ENCODE measurements at regions not wholly inside any gene's neighbourhood (a gene's known extent, or its start where the extent isn't known, plus 50 kb on each side); places are given as distances from the start of the nearest gene placed in this dataset.

DNA sequence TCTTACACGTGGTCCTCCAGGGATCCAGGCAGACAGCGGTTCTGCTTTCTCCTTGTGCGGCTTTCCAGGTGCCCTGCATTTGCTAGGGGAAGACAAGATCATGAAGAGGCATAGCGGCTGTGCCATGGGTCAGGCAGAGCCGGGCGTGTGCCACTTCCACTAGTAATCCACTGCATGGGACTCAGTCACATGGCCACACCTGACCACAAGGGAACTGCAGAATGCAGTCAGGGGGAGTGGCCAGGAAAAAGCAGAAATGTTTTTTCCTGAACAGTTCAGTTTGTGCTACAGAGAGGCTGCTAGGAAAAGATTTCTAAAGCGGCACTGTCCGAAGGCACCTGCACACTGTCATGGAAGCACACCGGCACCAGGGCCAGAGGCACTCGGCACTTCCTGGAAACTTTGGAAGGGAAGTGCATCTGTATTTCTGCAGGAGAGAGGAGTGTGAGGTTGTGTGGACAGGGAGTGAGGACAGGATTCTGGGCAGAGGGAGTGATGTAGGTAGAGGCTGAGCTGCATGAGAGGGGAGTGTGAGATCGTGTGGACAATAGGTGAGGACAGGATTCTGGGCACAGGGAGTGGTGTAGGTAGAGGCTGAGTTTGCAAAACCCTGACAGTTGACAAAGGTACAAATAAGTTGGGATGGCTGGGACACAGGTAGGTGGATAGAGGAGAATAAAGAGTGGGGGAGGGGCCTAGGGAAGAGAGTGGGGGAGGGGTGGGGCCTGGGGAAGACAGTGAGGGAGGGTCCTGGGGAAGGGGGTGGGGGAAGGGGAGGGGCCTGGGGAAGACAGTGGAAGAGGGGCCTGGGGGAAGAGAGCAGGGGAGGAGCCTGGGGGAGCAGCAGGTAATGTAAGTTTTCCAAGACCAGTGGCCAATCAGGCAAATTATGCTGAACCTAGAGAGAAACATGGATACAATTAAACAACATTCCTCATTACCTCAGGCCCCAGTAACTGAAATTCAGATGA is 1436.3 kb downstream of the TBC1D22A start:
- DNase-seq, result no peak

DNA sequence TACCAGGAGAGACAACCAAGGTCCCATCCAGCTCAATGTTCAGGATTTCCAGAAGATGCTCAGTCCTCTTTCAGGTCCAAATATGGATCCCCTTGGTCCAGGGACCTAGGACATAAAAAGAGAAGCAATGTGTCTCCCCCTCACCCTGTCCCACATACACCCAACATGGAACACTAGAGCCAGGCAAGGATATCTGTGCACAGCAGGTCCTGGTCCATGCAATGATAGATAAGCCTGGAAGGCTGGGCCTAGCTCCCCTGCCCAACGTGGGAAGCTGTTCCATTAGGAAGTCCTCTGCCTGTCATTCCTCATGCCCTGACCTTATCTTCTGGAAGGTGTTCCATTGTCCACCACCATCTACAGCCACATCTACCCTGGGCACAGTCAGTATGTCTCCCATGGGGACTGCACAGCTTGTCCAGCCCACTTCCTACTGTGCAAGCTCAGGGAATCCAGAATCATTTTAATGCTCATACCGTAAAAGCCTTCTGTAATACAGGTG is 1434.8 kb downstream of the TBC1D22A start:
- no peak for DNase-seq

DNA sequence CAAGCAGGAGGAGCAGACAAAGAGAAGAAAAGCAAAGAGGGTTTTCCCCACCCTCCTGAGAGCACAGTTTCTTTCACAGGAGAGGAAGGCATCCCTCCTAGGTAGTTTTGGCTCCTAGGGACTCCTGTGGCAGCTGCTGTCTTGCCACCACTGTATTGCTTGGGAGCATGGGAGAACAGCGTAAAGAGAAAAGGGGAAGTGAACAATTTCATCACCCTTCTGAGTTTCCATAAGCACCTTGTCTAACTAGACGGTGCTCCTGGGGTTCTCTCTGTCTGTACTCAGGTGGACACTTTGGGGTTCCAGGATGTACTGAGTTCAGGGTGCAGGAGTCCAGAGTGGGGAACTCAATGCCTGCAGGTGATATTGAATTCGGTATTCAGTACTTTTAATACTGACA is 1430.5 kb downstream of the TBC1D22A start:
- no peak for DNase-seq

DNA sequence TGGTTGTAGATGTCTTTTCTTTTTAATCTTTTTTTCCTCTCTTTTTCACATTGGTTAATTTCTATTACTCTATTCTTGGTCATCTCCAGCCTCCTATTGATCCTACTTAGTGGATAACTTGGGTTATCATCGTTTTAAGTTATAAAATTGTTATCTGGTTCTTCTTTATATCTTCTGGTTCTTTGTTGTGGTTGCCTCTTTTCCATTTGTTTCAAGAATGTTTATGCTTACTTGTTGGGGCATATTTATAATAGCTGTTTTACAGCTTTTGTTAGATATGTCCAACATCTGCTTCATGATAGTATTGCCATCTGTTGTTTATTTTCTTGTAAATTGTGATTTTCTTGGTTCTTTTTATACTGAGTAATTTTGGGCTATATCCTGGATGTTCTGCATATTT is 1429.6 kb downstream of the TBC1D22A start:
- no peak for DNase-seq

DNA sequence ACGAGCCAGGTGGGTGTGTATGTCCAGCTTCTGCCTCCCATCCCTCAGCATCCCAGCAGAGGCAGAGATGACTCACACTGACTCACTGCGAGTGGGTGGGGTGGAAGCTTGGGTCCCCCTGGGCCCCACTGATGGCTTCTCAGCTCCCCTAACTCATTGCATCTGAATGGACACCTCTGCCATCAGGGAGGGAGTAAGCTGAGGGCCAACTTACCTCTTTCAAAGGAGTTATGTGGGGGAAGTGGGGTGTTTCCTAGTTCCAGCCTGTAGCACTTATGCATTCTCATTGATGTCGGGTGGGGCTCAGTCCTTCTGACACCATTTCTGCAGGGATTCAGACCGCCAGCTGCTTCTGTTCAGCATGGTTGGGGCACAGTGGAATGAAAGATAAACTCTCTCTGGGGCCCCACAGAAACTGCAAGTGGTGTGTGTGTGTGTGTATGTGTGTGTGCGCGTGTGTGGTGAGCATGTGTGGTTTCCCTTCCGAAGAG is 1425.8 kb downstream of the TBC1D22A start:
- DNase-seq, result no peak

DNA sequence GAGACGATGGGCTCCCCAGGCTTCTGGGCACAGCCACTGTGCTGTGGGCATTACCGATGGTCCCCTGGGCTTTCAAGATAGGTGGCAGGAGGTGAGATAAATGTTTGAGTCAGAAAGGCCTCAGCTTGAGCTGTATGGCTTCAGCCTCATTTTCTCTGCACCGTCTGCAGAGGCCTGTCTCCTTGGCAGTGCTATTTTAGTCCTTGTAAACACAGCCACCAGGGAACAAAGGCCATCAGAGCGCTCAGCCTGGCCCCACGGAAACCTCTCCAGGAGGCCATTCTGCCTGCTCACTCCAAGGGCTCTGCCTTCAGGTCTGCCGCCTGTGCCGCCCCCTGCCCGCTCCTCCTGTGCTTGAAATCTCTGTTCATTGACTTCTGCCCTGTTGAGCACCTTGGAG is 1424.9 kb downstream of the TBC1D22A start:
- DNase-seq, result no peak

DNA sequence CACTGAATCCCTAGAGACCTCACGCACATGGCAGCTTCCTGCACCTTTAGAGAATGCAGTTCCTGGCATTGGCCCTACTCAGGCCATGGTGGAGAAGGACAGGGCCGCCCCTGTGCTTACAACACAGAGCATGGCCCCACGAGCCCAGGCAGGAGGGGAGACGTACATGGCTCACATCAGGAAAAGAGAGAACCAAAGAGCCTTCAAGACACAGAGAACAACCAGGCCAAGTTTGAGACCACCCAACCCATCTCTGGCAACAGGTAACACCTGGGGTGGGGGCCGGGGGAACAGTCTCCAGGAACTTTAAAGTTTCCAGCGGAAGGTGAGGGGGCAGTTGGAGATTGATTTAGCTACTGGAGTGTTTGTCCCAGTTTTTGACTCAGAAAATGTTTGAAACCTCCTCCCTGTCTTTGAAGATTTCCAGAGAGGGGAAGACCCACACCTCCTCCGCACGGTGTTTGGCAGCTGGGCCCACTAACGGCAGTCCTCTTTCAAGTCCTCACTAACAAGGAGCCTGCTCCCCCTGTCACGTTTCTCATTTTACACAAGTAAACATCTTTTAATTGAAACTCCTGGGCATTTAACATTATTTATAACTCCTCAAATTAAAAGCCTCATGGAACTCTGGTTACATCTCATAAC is 1423.8 kb downstream of the TBC1D22A start:
- no peak for DNase-seq

DNA sequence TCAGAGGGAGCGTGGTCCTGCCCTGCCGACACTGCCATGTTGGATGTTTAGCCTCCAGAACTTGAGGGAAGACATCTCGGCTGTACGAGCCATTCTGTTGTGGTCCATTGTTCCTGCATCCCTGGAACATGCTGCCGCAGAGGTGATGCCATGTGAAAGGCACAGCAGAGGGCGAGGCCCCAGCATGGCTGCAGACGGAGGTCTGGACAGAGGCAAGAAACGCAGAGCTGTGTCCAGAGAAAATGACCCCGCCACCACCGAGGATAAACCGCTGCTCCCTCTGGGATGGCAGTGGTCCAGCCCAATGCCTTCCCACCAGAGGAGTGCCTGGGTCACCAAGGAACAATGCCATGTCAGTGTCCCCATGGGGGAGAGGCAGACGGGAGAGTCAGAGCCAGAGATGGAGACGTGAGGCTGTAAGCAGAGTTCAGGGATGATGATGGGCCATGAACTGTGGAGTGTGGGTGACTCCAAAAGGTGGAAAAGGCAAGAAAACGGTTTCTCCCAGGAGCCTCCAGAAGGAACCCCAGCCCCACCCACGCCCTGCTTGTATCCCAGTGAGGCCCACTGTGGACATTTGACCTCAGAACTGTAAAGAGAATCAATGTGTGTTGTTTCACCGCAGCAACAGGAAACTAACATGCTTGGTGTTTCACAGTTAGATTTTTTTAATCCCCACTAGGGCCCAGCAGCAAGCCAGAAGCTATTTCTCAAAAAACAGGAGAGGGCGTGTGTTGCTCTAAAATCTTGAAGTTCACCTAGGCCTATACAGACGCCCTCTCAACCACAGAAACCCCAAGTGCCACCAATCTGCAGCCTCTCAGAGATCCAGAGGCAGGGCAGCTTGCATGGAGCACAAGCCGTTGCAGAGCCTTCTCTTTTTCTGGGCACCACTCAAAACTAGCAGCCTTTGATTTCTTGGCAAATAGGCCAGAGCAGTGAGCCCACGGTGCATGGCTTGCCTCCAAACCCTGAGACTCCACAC is 1422.9 kb downstream of the TBC1D22A start:
- no peak for DNase-seq

DNA sequence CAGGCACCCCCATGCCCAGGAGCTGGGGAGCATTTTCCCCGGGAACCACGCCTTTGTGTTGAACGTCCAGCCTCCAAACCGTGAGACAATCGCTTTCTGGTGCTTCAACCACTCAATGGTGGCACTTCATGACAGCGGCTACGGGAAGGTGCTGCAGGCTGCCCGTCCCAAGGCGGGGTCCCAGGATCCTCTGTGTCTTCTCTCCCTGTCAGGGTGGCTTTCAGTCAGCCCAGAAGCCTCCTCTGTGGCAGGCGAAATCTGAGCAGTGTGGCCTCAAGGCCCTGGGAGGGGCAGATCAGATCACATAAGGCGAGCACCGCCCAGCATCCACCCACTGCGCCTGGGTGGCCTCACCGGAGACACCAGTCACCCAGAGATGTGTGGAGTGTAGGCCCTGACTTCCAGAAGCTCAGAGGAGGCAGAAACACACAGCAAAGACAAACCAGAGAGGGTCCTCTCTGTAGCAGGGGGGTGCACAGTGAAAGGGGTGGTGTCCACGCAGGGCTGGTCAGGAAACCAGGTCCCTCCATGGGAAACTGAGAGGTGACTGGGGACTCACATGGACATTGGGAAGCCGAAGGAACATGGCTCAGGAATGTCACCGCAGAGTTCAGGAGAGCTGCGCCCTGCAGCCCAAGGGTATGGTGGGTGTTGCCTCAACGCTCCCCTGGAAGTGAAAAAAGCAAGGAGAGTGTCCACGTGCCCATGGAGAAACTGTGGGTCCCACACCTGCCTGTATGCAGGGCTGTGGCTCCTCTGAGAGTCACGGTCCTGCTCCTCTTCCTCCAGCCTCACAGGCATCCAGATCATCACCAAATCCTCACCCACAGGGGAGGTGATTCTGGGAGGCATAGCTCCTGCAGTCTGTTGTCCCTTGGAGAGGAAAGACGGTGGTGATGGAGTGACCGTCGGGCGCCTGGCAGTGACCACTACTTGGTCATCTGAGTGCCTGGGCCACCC is 1420.7 kb downstream of the TBC1D22A start:
- no peak for DNase-seq

DNA sequence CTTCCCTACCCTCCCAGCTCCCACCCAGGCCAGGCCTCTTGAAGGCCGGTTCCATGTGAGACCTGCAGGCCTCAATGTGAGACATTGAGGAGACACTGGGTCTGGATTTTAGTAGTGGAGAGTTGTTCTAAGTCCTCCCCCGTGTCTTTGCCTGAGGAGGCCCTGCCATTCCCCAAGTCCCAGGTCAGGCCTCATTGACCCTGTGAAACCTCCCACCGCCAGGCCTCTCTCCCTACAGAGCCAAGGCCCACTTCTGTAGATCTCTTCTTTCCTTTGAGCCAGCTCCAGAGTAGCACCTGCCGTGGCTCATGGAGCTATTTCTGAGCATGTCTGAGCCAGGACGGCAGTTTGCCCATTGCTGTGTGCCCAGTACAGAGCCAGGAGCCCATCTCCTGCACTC is 1419.6 kb downstream of the TBC1D22A start:
- DNase-seq, result no peak

DNA sequence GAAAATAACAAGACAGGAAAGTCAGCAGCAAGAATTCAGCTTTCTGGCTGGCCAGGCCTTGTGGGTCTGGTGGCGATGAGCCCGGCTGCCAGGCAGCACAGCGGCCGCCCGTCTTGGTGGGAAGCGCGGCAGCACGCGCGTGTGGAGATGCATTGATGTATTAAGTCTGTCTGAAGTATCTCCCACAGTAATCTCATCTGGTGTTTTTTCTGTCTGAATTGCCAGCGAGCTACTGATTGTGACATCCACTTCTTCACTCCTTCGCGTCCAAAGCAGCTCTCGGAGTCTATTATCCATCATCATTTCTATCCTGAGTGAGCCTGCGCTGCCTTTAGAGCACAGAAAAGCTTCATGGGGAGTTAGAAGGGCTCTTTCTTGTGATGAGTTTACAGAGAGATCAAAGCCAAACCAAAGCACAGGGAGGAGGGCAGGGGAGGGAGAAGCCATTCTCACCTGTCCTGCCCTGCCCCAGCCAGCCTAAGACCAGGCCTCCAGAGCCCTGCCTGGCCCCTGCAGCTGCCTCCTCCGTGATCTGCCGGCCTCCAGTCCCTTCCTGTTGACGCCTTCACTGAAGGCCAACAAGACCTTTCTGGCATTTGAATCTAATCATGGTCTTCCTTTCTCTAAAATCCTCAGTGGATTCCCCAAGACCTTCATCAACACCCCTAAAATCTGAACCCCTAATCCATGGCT is 1419.0 kb downstream of the TBC1D22A start:
- no peak for DNase-seq

DNA sequence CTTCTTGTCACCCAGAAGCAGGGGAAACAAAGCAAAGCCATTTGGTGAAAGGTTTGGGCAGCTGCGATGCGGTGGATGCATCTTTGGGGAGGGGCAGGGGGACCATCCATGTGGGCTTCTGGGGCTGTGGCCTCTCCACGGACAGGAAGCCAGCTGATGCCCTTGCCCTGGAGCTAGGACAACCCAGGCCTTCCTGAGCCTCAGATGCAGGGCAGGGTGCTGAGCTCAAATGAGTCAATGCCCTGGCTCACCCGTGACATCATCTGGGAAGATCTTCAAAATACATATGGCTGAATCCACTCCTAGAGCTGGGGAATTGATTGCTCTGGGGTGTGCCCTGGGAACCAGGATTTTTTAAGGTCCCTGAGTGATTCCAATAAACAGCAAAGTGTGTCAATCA is 1418.2 kb downstream of the TBC1D22A start:
- no peak for DNase-seq

DNA sequence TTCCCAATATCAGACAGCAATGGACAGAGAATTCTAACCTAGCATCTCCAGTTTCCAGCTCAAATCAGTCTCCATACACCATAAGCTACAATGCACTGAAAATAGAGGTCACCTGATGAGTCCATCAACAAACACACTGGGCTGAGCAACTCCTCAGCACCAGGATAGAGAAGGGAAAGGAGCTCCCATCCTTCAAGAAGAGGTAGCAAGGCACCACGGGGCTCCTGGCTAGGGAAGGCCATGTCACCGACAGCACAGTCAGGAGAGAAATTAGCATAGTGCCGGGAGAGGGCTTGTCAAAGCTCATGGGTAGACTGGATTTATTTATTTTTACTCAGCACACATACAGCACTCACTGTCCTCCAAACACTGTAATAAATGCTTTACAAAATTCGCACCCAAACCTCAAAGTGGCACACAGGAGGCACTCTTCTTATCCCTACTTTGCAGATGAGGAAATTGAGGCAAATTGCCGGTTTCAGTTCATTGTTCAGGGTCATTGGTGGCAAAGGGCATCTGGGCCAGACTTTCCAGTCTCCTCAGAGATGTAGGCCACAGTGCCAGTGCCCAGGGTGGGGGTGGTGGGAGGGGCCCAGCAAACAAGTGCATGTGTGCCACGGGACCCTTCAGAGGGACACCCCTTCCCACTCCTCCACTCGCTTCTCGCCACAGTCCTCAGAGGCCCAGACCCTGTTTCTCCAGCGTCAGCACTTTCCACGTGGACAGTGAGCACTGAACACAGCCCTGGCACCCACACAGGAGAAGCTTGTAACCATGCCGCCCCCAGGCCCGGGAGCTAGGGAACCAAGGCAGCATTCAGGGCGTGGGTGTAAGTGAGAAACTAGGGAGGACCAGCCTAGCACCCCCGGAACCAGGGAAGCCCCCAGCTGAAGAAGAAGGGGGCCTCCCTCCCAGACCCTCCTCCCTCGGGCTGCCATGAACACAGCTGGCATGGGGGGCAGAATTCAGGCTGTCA is 1417.4 kb downstream of the TBC1D22A start:
- DNase-seq, result no peak

DNA sequence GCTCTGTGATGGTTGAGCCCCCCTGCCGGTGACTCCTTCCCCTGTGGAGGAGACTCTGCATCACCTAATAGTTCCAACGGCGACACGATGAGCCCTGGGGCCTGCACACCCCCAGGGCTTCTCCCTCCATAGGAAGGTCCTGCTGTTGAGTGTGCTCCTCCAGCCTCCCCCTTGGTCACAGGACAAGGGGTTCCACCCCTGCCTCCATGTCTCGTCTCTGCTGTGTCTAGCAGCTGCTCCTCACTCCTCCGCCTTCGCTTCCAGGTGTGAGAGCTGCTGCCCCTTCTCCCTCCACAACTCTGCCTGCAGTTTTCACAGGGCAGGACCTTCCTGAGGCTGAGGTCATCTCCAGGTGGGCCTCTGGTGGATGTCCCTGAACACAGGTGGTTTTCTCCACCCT is 1416.1 kb downstream of the TBC1D22A start:
- no peak for DNase-seq

DNA sequence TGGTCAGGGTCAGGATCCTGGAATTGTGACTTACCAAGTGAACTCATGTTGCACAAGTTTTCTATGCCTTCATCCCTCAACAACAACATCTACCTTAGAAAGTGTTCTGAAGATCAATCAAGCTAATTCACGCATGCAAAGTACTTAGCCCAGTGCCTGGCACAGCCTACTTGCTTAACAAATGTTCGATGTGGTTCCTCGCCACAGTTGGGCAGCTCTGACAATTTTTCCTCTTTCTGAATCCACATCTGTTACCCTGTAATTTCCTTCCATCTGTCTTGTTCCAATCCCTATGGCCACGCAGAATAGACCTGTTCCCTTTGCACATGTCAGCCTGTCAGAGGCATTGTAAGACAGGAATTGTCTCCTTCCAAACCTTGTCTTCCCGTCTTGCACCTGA is 1415.2 kb downstream of the TBC1D22A start:
- no peak for DNase-seq

DNA sequence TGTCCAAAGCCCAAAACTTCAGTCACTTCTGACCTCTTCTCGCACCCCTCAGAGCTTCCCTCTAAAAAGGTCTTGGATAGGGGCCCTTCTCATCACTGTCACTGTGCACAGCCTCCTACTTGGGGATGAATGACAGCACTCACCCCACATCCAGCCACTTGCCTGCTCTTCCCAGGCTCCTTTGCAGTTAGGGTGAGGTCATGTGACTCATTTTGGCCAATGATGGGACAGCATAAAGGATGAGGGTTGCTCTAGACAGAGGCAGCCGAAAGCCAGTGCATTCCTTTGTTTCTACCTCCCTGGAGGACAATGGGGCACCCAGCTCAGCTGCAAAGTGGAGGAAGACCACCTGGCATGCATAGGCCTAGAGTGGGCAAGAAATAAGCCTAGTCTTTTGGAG is 1413.3 kb downstream of the TBC1D22A start:
- DNase-seq, result no peak

DNA sequence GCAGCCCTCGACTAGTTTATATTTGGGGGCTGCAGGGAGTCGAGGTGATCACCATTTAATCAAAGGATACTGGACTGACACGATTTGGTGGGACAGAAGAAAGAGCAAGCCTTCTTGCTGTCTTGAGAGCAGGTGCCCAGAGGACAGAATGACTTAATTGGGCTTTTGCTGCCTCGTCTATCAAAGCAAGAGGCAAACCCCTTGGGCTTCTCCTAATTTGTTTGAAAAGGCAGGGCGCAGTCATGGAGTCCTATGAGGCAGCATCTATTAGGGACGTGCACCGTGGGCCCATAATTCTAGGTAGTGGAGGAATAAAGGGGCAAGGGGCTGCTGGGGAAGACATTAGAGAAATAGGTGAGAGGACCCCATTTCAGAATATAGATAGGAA is 1411.3 kb downstream of the TBC1D22A start:
- no peak for DNase-seq

DNA sequence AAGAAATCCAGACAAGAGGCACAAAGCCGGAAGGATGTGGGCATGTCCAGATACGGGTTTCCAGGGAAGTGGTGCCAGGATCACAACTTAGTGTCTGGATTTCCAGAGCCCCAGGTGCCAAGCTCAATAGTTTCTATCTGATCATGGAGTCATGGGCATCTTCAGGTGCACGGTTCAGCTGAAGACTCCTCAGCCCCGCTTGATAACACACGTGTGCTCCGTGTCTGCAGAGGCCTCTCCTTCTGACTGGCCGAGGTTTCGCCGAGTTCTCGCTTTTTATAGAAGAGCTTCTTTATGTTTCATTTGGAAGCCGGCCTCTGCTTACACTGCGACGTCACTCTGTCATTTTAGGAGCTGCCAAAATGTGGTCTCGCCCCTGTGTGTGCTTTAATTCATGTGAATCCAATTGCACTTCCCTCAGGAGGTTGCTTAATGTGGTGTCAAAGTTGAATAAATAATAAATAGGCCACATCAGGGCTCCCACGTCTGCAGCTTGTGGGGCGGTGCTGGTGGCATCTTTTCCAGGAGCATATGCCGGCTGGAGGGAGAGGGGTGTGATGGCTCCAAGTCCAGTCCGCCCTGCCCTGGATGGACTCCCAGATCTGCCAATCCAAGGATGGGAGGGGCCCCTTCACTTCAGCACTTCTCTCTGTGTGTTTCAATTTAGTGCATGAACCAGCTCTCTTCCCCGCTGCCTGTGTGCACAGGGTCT is 1410.8 kb downstream of the TBC1D22A start:
- DNase-seq, result no peak

DNA sequence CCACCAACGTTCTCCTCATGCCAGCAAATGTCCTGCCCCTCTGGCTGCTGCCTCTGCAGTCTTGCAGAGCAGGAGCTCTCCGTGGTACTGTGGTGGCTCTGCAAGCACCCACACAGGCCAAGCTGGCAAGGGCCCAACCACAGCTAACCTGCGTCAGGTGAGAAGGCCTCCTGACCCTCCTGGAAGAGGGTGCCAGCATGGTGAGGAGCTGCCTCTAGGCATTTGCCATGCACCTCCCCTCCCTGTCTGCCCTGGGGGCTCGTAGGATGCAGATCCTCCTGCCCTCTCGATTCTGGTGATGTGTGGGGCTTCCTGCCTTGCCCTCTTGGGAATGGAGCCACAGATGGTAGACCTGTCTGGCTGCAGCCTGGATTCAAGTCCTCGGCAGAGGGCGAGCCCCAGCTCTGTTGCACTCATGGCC is 1408.8 kb downstream of the TBC1D22A start:
- no peak for DNase-seq

All from NCI-H1417 treated with DMSO at 0.1 percent for 48 hours (cell line).